RWPE2 (cell line): ENCODE measurements at regions not wholly inside any gene's neighbourhood (a gene's known extent, or its start where the extent isn't known, plus 50 kb on each side); places are given as distances from the start of the nearest gene placed in this dataset.

Experiments
- ATAC-seq: fragments of 200-7000 bp; cut with Tn5 transposase; 3 replicates; pipeline ENCODE4 v1.9.1; 2021; ENCODE audit warnings: low read depth
- DNase-seq: peaks from one replicate; pipeline ENCODE4 v3.0.0-alpha.2; 2020; ENCODE audit warnings: low spot score
- H3K27ac ChIP-seq: fragments of 450-650 bp; 2 replicates; pipeline ENCODE4 v1.5.1; 2017; ENCODE audit warnings: mild to moderate bottlenecking; ENCODE audit not compliant: poor library complexity, severe bottlenecking
- H3K27me3 ChIP-seq: fragments of 250-450 bp; sonication (Bioruptor Pico); 2 replicates; pipeline ENCODE4 v1.5.1; 2021; ENCODE audit warnings: mild to moderate bottlenecking, moderate library complexity; ENCODE audit not compliant: insufficient read depth, poor library complexity, severe bottlenecking
- H3K36me3 ChIP-seq: fragments of 250-450 bp; sonication (Bioruptor Pico); 2 replicates; pipeline ENCODE4 v1.5.1; 2020; ENCODE audit warnings: low read depth, mild to moderate bottlenecking, moderate library complexity
- H3K4me1 ChIP-seq: fragments of 250-450 bp; sonication (Bioruptor Pico); 2 replicates; pipeline ENCODE4 v1.5.1; 2021; ENCODE audit warnings: mild to moderate bottlenecking, moderate library complexity; ENCODE audit not compliant: insufficient read depth, poor library complexity, severe bottlenecking
- H3K4me3 ChIP-seq: fragments of 250-450 bp; sonication (Bioruptor Pico); 2 replicates; pipeline ENCODE4 v1.5.1; 2021; ENCODE audit warnings: mild to moderate bottlenecking, moderate library complexity; ENCODE audit not compliant: severe bottlenecking
- H3K9me3 ChIP-seq: fragments of 250-450 bp; sonication (Bioruptor Pico); 2 replicates; pipeline ENCODE4 v1.5.1; 2021; ENCODE audit warnings: mild to moderate bottlenecking, moderate library complexity; ENCODE audit not compliant: severe bottlenecking
- TF ChIP-seq, protein P1 (sequence below): fragments of 450-650 bp; IDR thresholded peaks from one replicate; pipeline ENCODE4 v1.5.1; 2017; ENCODE audit warnings: mild to moderate bottlenecking, moderate library complexity; ENCODE audit not compliant: poor library complexity, severe bottlenecking

DNA sequence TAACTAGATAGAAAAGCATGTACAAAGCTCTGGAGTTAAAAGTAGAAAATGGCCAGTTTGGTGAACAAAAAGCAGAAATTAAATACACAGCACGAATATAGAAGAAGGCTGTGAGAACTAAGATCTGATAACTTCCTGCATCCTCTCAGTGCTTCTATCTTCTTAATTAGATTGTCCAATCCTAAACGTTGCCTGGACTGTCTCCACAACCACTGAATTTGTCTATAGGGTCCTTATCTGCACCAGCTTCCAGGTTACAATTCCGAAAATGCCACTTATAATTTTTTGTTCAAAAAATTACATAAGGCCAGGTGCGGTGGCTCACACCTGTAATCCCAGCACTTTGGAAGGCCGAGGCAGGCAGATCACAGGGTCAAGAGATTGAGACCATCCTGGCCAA, 626.3 kb downstream of the TBL1XR1 start:
- TF ChIP-seq, protein P1, sequence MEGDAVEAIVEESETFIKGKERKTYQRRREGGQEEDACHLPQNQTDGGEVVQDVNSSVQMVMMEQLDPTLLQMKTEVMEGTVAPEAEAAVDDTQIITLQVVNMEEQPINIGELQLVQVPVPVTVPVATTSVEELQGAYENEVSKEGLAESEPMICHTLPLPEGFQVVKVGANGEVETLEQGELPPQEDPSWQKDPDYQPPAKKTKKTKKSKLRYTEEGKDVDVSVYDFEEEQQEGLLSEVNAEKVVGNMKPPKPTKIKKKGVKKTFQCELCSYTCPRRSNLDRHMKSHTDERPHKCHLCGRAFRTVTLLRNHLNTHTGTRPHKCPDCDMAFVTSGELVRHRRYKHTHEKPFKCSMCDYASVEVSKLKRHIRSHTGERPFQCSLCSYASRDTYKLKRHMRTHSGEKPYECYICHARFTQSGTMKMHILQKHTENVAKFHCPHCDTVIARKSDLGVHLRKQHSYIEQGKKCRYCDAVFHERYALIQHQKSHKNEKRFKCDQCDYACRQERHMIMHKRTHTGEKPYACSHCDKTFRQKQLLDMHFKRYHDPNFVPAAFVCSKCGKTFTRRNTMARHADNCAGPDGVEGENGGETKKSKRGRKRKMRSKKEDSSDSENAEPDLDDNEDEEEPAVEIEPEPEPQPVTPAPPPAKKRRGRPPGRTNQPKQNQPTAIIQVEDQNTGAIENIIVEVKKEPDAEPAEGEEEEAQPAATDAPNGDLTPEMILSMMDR, result no peak
- DNase-seq, result no peak
- Histone ChIP-seq H3K36me3 (no peaks in the 10 kb centered on the region), H3K27ac (no peak overlapping the region), H3K4me1 (no peaks in the 10 kb centered on the region), H3K9me3 (no peaks in the 10 kb centered on the region), H3K27me3 (no peaks in the 10 kb centered on the region), H3K4me3 (no peak overlapping the region)
- ATAC-seq, result no peak

DNA sequence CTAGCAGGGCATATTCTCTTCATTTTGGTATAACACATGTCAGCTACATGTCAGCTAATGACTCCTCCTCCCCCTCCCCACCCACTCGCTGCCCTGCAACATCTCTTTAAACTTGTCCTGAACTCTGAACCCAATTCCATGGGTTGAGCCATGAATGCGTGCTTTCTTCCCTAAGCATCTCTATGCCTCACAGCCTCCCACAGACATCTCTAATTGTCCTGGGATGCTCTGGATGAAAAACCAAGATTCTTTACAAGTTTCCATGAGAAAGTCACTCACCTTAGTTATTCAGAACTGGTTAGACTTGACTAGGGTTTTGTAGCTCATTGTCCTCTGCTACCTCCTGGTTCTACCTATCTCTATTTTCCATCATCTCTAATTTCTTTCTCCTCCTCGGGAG, 629.1 kb downstream of the TBL1XR1 start:
- Histone ChIP-seq H3K27ac (no peak overlapping the region), H3K4me1 (no peaks in the 10 kb centered on the region), H3K4me3 (no peak overlapping the region), H3K36me3 (no peaks in the 10 kb centered on the region), H3K9me3 (no peaks in the 10 kb centered on the region), H3K27me3 (no peaks in the 10 kb centered on the region)
- TF ChIP-seq, protein P1, result no peak
- ATAC-seq (no peak), DNase-seq (no peak)

DNA sequence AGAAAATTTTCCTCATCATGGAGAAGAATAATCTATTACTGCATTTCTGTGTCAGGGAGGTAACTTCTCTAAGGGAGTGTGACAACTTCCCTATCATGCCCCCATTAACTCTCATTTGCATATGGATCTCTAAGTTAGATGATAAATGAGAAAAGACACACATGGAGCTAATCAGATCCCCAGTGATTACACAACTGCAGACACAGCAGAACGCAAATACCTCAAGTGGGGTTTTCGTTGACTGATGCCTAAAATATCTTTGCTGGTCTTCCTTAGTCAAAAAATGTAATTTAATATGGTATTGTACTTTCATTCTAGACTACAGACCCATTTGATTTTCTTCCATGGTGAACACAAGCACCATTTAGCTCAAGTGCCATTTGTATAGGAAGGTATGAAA, 630.5 kb downstream of the TBL1XR1 start:
- TF ChIP-seq, protein P1, result no peak
- ATAC-seq (no peak), DNase-seq (no peak)
- H3K36me3 ChIP-seq, result no peaks in the 10 kb centered on the region
- H3K27ac ChIP-seq, result no peak overlapping the region
- H3K9me3 ChIP-seq, result no peaks in the 10 kb centered on the region
- H3K4me3 ChIP-seq, result no peak overlapping the region
- no peaks in the 10 kb centered on the region for H3K27me3 ChIP-seq
- no peaks in the 10 kb centered on the region for H3K4me1 ChIP-seq

DNA sequence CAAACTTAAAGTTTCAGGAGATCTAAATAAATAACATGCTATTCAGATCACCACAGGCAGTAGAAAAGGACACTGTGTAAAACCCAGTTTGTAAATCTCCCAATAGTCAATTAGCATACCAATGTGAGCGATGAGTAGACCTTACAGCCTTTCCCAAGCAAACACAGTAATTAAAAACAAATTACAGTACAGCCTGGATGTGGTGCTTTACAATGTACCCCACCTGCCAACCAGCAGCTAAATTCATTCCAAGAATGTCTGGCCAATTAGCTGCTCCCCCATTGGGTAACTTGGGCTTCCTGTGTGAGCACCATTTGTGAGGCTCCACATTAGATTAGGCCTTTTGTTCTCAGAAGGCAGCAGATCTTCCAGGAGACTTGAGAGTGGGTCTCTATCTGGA, 635.0 kb downstream of the TBL1XR1 start:
- H3K27me3 ChIP-seq, result no peaks in the 10 kb centered on the region
- TF ChIP-seq, protein P1, result no peak
- H3K9me3 ChIP-seq, result no peaks in the 10 kb centered on the region
- H3K27ac ChIP-seq, result no peak overlapping the region
- H3K36me3 ChIP-seq, result no peaks in the 10 kb centered on the region
- no peak overlapping the region for H3K4me3 ChIP-seq
- ATAC-seq, result no peak
- no peaks in the 10 kb centered on the region for H3K4me1 ChIP-seq
- DNase-seq, result no peak

DNA sequence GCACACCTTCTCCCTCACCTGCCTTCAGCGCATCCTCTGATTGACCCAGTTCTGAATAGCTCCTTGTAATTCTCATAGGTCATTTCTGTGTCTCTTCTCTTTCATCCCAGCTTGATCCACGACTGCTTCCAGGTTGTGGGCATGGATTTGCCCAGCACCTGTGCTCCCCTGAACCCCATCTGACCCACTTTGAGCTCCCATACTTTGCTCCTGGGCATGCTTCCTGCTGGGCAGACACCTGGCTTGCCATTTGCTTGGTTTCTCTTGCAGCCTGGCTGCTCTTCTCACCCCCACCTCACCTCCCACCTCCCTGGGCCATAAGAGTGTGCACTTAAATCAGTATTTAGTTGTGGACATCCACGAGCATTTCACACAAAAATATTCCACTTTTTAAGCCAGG, 635.5 kb downstream of the TBL1XR1 start:
- Histone ChIP-seq H3K4me3 (no peak overlapping the region), H3K27ac (no peak overlapping the region), H3K36me3 (no peaks in the 10 kb centered on the region), H3K4me1 (no peaks in the 10 kb centered on the region), H3K27me3 (no peaks in the 10 kb centered on the region), H3K9me3 (no peaks in the 10 kb centered on the region)
- TF ChIP-seq, protein P1, result no peak
- DNase-seq, result no peak
- no peak for ATAC-seq
